Adrenal gland (tissue), 5 donors: ENCODE measurements at regions not wholly inside any gene's neighbourhood (a gene's known extent, or its start where the extent isn't known, plus 50 kb on each side); places are given as distances from the start of the nearest gene placed in this dataset.
"Not testable (repeated sequence)": the region's sequence is repeated elsewhere in the genome, so short reads cannot be mapped to it uniquely, and the experiment has no call there.

ENCODE experiments used
- POLR2A ChIP-seq, 2 donors: fragments of 450-650 bp; IDR thresholded peaks; one replicate each; pipeline ENCODE4 v1.6.1; 2017; ENCODE audit warnings: antibody characterized with exemption in 2 of 2, mild to moderate bottlenecking in 2 of 2, moderate library complexity in 1 of 2
- TF ChIP-seq, protein P1 (sequence below), 6 experiments: fragments of 450-650 bp in 4 of 6; fragments of 200-600 bp in 2 of 6; sonication (generic) in 1 of 6; IDR thresholded peaks; 1 replicate in 5 of 6; 2 replicates in 1 of 6; pipeline versions ENCODE4 v1.5.1 to v1.8.0; 2016 to 2021; ENCODE audit warnings: antibody characterized with exemption in 6 of 6, mild to moderate bottlenecking in 2 of 6, moderate library complexity in 1 of 6
- donor health status: DM: no; HTN: no; CAD: no.

DNA sequence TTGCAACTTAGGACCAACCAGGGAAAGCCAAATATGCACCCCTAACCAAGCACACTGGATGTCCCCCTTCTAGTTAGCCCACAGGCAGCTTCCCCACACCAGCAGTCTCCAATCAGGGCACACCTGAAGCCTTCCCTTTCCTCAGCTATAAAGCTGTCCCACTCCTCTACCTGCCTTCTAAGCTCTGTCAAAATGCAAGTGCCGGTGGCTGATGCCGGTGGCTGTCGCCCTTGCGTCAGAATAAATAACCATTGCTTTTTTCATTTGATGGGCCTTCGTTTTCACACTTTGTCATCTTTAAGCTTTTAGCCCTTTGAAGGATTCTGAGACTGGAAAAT is 139.4 kb downstream of the FAM72C start:
- TF ChIP-seq, protein P1, sequence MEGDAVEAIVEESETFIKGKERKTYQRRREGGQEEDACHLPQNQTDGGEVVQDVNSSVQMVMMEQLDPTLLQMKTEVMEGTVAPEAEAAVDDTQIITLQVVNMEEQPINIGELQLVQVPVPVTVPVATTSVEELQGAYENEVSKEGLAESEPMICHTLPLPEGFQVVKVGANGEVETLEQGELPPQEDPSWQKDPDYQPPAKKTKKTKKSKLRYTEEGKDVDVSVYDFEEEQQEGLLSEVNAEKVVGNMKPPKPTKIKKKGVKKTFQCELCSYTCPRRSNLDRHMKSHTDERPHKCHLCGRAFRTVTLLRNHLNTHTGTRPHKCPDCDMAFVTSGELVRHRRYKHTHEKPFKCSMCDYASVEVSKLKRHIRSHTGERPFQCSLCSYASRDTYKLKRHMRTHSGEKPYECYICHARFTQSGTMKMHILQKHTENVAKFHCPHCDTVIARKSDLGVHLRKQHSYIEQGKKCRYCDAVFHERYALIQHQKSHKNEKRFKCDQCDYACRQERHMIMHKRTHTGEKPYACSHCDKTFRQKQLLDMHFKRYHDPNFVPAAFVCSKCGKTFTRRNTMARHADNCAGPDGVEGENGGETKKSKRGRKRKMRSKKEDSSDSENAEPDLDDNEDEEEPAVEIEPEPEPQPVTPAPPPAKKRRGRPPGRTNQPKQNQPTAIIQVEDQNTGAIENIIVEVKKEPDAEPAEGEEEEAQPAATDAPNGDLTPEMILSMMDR (IDR thresholded peaks at IDR 0.05): not testable (repeated sequence)
- not testable (repeated sequence) for TF ChIP-seq POLR2A (IDR thresholded peaks at IDR 0.05)
